ENCODE measurements at regions not wholly inside any gene's neighbourhood (a gene's known extent, or its start where the extent isn't known, plus 50 kb on each side); places are given as distances from the start of the nearest gene placed in this dataset.

GRCh38 chr9:23306731-23307130, 519.3 kb downstream of the ELAVL2 start:
- no peak overlapping the region for H3K14ac ChIP-seq (replicated peaks; ENCODE audit: low read depth, low read length)
- no peaks in the 10 kb centered on the region for H3K36me3 ChIP-seq (ENCODE audit: control insufficient read depth, insufficient read depth, low read length)
- H3K27me3 ChIP-seq (ENCODE audit: control insufficient read depth, insufficient read depth, low read length): no peaks in the 10 kb centered on the region
- H3K18ac ChIP-seq (ENCODE audit: low read depth, low read length): no peak overlapping the region
- no peak overlapping the region for H2AK9ac ChIP-seq (replicated peaks; ENCODE audit: low read depth, low read length, poor library complexity)
- no peaks in the 10 kb centered on the region for H4K20me1 ChIP-seq (ENCODE audit: insufficient read depth, low read length)
- in situ Hi-C loops (cut with MboI; ENCODE audit: low sequenced_read_pairs) (no loop called here), intact Hi-C loops (cut with micrococcal nuclease) (no loop called here), dilution Hi-C loops (cut with HindIII; ENCODE audit: low sequenced_read_pairs, unreplicated experiment) (no loop called here)
- BruUV-seq (replicated peaks): no TSS peak
- ATAC-seq (ENCODE audit: low read depth): no peak
- ChIA-PET POLR2A (ENCODE audit: unreplicated experiment) (no interaction called here), CTCF (no interaction called here)
- no peak overlapping the region for H2AFZ ChIP-seq (replicated peaks; ENCODE audit: low read length, poor library complexity)
- no peaks in the 10 kb centered on the region for H3K79me1 ChIP-seq (ENCODE audit: low read depth in 1 of 2, low read length in 2 of 2)
- no peak overlapping the region for H2AK5ac ChIP-seq (ENCODE audit: low read depth, low read length)
- H3K4me3 ChIP-seq (ENCODE audit: insufficient read depth, low read depth, low read length): no peak overlapping the region
- H3K4ac ChIP-seq (ENCODE audit: low read depth, low read length): no peak overlapping the region
- H4K8ac ChIP-seq (ENCODE audit: low read depth in 2 of 2, low read length in 2 of 2): no peak overlapping the region
- no peak overlapping the region for H3K23ac ChIP-seq (ENCODE audit: low read depth, low read length)
- H2BK120ac ChIP-seq (ENCODE audit: low read depth, low read length): no peak overlapping the region
- no peak overlapping the region for H3K9ac ChIP-seq (ENCODE audit: low read depth, low read length)
- TF ChIP-seq BHLHE40 (IDR thresholded peaks at IDR 0.05; ENCODE audit: low read depth, low read length) (no peak), ELK1 (IDR thresholded peaks at IDR 0.05; ENCODE audit: borderline replicate concordance, low read depth, low read length) (no peak)
- no peaks in the 10 kb centered on the region for H3K9me3 ChIP-seq (ENCODE audit: control insufficient read depth, insufficient read depth, low read length)
- H3K27ac ChIP-seq (ENCODE audit: insufficient read depth, low read length): no peak overlapping the region
- no peak overlapping the region for H2BK15ac ChIP-seq (ENCODE audit: low read depth, low read length)
- no peak overlapping the region for H4K91ac ChIP-seq (ENCODE audit: insufficient read depth, low read depth, low read length)
- no peak for DNase-seq
- H3K4me1 ChIP-seq (ENCODE audit: control insufficient read depth, insufficient read depth, low read length): no peaks in the 10 kb centered on the region
- no peak overlapping the region for H3K56ac ChIP-seq (ENCODE audit: extremely low read depth, insufficient read depth, low read length)
- no peak overlapping the region for H3K4me2 ChIP-seq (ENCODE audit: low read depth, low read length)
- H2BK5ac ChIP-seq (ENCODE audit: low read depth, low read length, poor library complexity, severe bottlenecking): no peak overlapping the region
- H4K5ac ChIP-seq (ENCODE audit: low read depth, low read length): no peak overlapping the region
- WGBS, 2 experiments (ENCODE audit: extremely low coverage in 2 of 2, insufficient read length in 1 of 2): no CpG with 5 or more reads among the region's 3 CpGs
- H3K9me1 ChIP-seq (ENCODE audit: insufficient read depth, low read length): no peaks in the 10 kb centered on the region
- no peak overlapping the region for H2BK20ac ChIP-seq (ENCODE audit: low read depth, low read length)

All from IMR-90 (cell line).